NCI-H345 treated with DMSO at 0.1 percent for 48 hours (cell line): ENCODE measurements at regions not wholly inside any gene's neighbourhood (a gene's known extent, or its start where the extent isn't known, plus 50 kb on each side); places are given as distances from the start of the nearest gene placed in this dataset.
"Not testable (repeated sequence)": the region's sequence is repeated elsewhere in the genome, so short reads cannot be mapped to it uniquely, and the experiment has no call there.

Experiments used
- DNase-seq: peaks from one replicate; lab custom pipeline; 2025; ENCODE audit not compliant: unreplicated experiment; lab: John Stamatoyannopoulos, UW

DNA sequence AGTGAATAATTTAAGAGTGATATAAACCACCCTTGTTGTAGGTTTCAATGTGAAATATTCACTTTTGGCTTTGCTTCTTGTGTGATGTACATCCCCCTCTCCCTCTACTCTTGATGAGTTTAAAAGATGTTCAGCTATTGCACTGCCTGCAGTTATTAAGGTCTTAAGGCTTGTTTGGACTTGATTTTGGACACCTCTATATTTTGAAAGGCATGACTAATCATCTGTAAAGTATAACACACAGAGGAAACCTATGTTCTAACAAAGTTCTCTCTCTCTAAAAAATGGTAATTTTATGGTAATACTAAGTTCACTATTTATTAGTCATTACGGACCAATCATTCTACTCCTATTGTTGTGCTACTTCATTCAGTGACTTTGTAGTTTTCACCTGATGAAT, 1719.9 kb downstream of the GRIK2 start:
- DNase-seq = no peak

DNA sequence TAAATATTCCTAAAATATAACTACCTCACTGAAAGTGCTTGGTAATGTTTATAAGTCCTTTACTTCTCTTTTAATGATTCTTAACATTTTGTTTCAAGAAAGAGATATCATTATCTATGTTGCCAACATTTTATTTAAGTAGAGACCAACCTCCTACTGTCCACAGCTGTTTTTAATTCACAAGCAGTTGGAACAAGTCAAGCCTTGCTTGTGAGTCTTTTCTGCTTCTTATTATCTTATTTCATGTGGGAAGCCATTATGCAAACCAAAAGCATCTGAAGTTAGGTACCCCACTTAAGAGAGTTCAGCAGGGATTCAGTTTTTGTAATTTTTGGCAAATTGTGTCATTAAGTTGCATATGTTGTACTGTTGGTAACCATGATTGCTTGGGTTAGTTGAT, 1714.5 kb downstream of the GRIK2 start:
- no peak for DNase-seq

DNA sequence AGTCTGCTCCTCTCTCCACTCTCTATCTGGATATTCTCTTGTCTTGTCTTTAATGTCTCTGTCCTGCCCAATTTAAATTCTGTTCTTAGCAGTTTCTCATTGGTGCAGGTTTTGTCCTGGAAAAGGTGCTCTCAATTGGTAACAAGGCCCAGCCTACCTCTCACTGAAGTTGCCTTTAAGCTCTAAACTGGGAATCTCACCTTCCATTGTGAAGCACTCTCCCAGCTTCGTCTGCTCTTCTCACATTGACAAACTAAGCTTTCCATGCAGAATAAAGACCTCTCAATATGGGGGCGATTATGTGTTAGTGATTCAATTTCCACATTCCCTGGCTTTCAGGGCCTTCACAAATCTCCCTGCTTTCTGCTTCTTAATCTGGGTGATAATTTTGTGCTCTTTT, 1712.2 kb downstream of the GRIK2 start:
- no peak for DNase-seq

DNA sequence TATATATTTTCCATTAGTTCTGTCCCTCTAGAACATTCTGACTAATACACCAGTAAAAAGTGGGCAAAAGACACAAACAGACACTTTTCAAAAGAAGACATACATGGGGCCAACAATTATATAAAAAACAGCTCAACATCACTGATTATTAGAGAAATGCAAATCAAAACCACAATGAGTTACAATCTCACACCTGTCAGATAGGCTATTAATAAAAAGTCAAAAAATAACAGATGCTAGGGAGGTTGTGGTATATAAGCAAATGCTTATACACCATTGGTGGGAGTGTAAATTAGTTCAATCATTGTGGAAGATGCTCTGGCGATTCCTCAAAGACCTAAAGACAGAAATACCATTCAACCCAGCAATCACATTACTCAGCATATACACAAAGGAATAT, 1707.8 kb downstream of the GRIK2 start:
- DNase-seq = no peak

DNA sequence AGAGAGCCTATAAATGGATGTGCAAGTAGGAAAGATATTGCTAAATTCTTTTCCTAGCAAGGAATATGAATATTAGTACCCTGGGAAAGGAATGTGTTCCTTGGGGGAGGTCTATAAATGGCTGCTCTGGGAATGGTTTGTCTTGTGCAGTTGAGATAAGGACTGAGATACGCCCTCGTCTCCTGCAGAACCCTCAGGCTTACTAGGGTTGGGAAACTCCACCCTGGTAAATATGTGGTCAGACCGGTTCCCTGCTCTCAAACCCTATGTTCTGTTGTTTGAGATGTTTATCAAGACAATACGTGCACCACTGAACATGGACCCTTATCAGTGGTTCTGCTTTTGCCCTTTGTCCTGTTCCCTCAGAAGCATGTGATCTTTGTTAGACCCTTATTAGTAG, 1698.9 kb downstream of the GRIK2 start:
- not testable (repeated sequence) for DNase-seq

DNA sequence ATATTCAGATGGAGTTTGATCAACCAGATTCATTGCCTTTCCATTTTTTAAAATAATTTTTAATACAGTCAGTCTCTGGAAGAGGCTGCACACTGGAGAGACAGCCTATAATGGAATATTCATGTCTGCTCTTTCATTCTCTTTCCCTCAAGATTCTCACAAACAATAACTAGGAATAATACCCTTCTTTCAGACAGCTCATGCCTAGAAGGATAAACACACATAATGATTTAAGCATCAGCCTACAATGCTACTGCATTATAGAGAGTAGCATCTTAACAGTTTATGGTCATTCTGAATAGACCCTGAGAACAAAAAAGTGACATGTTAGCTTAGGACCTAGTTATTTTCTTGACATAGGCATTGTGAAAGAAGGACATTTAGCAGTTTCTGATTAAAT, 1692.3 kb downstream of the GRIK2 start:
- DNase-seq = no peak

DNA sequence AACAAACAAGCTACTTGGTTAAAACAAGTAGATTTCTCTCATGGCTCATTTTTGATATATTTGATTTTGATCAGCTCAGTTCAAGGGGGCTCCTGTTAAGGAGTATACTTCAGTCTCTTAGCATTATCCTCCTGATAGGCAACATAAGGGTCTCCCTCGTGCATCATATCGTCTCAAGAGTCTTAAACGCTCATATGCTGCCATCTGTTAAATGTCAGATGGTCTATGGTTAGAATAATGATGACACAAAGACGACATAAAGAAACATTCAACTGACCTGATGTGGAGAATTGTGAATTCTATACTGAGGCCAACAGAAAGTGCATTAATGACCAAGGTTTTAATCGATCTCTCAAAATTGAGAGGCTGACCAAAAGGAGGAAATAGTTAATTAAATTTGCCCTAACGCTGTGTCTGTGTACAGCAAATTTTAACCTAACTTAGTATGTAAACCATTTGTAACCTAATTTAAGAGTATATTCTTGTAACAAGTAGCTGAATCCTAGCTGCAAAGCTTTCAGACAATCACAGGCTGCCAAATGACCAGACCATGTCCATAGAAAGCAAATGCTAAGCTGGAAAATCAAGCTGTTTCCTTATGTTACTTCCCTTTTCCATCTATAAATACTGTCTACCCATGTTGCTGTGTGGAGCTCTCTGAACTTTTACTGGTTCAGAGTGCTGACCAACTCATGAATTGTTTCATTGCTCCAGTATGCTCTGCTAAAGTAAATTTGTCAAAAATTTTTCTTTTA, 1688.5 kb downstream of the GRIK2 start:
- DNase-seq = no peak

DNA sequence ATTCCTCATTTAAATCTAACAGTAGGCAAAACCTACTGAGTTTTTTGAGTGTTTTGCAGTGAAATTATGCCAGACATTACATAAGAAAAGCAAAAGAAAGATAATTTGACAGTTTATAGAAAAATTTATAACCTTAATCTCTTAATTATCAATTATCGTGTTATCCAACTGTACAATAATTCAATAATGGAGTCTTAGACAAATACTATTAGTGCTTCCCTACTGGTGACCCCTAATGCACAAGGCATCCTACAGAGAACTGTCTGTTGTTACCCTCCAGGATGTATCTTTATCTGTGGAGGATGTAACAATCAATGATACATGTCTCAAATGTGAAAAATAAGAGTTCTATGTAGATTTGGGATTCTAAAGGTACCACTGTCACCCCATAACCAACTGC, 1687.6 kb downstream of the GRIK2 start:
- DNase-seq = no peak

DNA sequence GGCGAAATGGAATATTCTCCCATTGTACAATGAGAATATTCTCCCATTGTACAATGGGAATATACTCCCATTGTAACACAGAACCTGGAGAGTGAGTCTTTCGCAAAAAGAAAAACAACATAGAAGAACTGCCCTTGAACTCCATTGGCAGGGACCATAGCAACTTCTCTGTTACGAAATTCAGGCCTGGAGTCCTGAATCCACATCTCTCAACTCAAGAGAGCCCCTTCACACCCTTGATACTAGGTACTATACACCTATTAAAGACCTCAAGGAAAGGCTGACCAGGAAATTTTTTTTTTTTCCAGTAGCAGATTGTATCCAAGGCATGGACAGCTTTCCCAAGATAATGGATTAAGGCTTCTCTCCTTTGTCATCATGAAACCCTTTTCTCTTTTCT, 1687.0 kb downstream of the GRIK2 start:
- no peak for DNase-seq

DNA sequence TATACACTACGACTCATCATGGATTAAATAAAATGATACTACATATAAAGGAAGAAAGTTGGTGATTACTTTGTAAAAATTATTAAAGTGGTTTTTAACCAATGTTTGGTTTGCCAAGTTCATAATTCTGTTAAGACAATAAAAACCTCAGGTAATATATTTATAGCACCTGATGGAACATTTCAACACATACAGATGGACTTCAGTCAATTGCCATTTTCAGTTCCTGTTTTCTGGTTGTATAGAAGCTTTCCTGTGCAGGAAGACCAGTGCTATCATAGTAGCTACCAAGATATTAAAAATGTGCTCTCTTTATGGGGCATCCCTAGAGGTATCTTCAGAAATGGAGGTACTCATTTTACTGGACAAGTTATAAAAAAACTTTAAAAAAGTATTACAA, 1686.4 kb downstream of the GRIK2 start:
- DNase-seq = no peak

DNA sequence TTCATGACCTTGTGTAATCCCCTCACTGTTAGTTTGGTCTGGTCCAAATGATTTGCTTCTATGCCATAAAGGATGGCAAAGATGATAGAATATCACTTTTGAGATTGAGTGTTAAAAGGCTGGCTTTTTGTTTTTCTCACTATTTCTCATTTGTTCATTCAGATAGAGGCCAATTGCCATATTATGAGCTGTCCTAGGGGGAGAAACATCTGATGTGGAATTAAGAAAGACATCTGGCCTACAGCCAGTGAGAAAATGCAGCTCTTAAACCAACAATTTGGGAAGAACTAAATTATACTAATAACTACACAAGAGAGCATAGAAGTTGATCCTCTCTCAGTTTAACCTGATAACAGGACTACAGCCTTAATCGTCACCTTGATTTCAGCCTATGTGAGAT, 1668.6 kb downstream of the GRIK2 start:
- DNase-seq = no peak

DNA sequence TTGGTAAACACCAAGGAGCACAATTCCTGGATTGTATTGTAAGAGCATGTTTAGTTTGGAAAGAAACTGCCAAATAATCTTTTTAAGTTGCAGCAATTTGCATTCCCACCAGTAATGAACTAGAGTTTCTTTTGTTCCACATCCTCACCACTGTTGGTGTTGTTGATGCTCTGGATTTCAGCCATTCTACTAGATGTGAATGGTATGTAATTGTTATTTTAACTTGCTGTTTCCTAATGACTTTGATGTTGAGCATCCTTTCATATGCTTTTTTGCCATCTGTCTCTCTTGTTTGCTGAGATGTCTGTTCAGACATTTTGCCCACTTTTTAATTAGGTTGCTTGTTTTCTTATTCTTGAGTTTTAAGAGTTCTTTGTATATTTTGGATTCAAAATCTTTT, 1654.1 kb downstream of the GRIK2 start:
- no peak for DNase-seq

DNA sequence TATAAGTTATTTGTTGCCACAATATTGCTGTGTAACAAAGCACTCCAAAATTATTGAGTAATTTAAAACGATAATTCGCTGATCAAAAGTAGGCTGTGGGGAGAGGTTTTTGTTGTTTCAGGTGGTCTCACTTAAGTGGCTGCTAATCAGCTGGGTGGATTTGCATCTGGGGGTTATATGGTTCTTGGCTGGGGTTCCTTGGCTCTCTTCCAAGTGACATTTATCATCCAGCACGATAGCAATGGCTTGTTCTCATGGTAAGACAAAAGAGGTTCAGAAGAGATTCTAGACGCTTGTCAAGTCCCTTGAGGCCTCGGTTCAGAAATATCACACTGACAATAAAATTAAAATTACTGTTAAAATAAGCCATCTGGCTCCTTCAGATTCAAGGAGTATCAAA, 1648.8 kb downstream of the GRIK2 start:
- DNase-seq = peak; percentile 6

DNA sequence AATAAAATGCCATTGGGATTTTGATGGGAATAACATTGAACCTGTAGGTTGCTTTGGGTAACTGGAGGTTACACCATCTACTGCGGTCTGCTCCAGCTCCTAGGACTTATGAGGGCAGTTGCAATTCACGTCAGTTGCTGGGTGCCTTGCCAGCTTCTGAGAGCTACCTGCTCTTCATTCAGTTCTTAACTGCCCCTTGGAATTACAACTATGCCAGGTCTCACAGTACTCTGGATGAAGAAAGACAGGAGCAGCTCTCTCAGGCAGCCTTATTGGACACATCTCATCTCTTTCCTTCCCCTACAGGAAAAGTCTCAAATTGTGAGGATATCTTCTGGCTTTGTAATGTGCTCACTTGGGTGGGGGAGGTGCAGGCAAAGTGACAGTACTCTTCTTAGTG, 1643.3 kb downstream of the GRIK2 start:
- no peak for DNase-seq

DNA sequence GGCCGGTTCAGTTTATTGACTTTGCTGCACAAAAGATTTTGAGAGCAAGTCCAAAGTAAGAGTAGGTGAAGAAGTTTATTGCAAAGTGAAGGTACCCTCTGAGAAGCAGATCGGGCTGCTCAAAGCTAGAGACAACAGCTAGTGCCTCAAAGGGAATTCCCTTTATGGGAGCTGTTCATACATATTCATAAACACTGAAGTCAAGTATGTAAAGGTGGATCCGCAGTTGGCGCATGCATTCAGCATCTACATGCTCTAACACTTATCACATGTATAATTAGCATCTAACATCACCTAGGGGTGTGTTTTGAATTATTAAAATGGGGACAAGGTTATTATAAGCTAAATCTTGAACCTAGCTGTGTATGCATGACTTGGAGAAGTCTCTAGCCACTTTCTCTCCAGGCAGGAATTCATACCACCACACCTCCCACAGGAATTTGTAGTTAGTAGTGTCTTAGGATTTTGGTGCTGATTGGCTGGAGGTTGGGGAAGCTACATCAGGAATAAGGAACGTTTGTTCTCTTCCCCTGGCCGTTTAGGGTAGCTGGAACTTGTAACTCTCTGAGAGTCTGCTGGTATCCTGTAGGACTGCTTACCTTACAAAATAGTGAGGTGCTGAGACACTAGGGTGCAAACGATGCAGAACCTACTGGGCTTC, 1633.9 kb downstream of the GRIK2 start:
- DNase-seq = no peak

DNA sequence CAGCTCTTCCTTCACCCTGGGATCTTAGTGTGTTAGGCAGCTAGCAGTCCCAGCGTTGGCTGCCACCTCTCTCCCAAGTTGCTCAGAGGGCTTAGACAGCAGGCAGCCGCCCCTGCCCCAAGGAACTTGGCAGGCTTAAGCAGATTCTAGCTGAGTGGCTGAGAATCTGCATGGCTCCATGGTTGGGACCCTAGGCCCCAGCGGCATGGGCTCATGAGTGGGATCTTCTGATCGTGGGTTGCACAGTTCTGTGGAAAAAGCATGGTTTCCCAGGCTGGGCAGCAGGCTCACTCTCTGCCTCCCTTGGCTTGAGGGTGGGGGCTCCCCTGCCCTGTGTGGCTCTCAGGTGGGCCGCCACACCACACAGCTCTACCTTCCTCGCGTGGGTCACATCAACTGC, 1624.9 kb downstream of the GRIK2 start:
- DNase-seq = no peak

DNA sequence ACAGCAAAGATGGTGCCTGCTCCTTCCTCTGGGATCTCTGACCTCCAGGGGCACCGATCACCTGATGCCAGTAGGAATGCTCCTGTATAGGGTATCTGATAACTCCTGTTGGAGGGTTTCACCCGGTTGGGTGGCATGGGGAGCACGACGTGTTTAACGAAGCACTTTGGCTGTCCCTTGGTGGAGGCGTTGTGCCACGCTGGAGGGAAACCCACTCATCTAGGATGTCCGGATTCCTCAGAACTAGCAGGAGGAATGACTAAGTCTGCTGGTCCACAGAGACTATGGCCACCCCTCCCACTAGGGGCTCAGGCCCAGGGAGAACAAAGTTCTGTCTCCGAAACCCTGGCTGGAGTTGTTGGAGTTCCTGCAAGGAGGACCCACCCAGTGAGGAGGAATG, 1624.4 kb downstream of the GRIK2 start:
- DNase-seq = no peak

DNA sequence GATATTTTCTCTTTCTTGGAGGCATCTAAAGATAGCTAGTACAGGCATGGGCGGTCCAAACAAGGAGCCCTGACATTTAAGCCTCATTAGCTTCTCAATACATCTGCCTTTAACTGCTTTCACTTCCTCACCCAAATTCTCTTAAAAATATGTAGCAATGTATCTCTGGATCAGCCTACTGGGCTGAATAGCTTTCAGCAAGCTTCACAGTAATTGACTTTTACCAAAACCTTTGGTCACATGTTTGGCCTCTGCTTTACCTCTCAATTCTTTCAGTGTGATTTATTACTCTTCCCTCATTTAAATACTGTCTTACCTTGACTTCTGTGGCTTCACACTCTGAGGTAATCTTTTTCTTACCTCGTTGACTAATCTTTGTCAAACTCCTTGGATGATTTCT, 1618.1 kb downstream of the GRIK2 start:
- DNase-seq = no peak

DNA sequence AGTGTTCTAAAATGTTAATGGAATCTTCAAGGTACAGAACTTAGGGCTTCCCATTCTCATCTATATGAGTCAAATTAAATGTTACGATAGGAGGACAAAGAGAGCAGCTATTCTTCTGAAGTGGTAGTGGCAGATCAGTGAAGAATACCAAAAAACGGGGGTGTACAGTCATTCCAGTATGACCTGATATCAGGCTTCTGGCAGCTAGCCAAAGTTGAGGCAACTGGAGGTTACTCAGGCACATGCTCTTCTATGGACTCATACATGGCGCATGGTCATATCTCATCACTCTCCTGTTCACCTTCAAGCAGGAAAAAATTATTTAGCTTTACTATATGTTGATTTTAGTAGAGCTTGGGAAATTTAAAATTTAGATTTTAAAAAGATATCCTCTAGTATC, 1608.8 kb downstream of the GRIK2 start:
- no peak for DNase-seq

DNA sequence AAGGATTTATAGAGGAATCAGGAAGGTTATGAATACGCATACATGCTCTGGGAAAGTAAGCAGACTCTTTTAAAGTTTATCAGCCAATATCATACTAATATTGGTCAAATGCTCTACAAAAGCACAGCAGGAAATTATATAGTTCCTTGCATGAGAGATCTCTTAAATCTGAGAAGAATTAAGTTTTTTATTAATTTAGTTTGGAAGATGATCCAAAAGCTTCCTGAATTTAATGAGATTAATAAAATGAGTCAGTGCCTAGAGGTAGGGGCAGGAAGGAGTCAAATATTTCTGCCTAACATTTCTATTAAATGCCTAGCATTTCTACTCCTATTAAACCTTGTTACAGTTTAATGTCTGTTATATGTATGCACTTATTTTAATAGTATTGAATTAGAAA, 1608.2 kb downstream of the GRIK2 start:
- no peak for DNase-seq

DNA sequence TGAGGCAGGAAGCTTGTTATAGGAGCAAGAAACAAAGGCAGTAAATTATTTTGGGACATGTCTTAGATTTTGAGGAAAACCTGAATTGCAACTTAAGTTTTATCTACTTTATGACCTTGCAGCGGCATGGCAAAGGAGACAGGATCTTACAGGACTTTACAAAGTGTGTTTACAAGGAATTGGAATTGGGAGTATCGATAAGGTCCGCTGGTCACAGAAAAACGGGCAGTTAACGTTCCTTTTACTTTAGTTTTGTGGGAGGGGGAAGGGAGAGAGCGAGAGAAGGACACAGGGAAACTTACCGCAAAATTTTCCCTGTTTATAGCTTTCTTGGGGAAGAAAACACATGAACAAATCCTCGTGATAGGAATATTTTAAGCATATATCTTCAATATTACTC, 1607.2 kb downstream of the GRIK2 start:
- DNase-seq = no peak

DNA sequence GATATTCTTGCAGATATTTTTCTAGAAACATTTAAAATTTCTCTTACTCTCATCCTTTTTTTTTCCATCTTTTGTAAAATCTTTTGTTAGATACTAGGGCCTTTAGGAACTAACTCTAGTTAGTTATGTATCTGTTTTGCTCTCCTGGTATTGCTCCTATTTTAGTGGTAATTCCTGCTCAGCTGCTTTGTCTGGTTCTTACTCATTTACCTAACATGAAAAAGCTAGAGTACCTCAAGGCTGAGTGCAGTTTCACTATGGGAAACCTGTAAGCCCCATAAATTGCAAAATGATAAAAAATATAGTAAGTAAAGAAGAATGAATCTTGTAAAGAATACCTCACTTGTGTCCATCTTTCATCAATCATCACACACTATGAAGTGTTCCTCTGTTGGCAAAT, 1602.0 kb downstream of the GRIK2 start:
- DNase-seq = no peak

DNA sequence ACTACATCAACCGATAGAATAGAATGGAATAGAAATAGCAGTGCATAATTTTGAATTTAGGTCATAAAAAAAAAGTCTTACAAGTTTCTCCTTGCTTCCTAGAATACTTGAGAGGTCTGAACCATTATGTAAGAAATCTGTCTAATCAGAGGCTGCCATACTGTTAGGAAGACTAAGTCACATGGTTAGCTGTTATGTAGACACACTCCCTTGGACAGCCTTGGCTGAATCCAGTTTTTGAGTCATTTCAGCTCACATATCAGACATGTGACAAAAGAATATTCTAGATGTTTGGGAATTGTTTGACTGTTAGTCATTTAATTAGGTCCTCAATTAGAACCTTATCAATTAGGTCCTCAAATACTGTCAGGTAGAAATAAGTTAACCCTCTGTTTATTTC, 1601.4 kb downstream of the GRIK2 start:
- DNase-seq = no peak
